Hindlimb muscle (tissue), 1 donor: ENCODE measurements at regions not wholly inside any gene's neighbourhood (a gene's known extent, or its start where the extent isn't known, plus 50 kb on each side); places are given as distances from the start of the nearest gene placed in this dataset.

Experiments used
- DNase-seq: peaks from one replicate; pipeline ENCODE4 v3.0.0-alpha.2; 2013

DNA sequence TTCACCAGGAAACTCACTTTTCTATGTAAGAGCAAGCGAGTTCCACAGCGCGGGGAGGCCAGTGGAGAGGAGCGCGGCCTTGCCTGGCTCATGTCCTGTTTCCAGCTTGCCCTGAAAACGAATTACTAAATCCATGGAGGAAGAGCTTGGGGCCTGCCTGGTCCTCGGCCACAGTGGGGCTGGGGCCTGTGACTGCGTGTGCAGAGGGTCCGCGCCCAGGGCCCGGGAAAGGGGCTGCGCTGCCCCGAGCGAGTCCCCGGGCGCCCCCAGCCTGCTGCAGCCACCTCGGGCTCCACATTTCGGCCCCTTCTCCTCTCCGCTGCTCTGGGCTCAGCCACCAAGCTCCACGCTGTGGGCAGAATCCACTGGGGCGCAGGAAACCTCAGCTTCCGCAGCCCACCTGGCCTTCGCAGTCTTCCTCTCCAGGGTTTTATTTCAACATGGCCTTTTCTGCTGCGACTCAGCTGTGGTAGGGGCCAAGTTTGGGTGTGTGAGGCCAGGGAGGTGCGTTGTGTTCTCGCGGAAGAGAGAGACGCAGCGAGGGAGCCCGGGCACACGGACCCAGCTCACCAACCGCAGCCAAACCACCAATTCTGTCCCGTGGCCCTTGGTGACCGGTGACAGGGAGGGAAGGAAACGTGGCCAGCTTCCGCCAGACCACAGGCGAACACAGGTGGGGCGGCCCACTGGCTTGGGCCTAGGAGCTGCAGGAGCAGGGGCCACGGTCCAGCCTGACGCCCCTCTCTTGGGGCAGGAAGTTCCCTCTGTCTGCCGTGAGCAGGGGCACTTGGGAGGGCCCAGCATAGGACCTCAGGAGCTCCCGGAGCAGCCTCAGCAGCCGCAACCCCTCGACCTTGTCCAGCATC is 211.4 kb downstream of the ERMARD start:
- DNase-seq: no peak

DNA sequence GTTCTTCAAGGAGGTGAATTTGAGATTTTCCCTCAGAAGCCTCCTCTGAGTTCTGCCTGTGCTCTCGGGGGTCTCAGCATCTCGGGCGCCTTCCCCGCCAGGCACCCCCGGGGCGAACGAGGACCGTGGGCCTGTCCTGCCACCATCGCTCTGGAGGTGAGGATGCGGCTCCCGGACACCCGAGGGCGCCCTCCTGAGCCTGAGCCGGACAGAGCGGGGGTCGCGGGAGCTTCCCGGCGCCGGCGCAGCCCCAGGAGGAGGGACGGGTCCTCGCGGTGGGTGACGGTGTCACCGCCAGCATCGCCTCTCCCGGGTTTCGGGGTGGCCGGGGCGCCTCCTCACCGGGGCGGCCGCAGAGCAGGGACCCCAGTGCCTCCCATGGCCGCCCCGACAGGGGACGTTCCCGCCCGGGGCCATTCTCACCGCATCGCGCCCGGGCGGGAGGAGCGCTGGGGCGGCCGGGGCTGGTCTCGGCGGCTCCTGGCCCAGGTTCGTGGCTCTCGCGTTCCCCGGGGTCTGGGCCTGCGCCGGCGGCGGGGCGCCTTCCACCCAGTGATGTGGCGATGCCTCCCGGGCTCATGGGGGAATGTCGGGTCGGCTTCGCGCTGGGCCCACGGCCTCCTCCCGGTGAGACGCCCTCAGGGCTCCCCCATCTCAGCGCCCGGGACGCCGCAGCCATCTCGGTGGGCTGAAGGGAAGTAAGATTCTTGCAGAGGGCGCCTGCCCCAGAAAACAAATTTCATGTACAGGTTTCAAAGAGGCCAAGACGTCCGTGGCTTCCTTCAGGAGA is 210.5 kb downstream of the ERMARD start:
- DNase-seq: peak; percentile 51

DNA sequence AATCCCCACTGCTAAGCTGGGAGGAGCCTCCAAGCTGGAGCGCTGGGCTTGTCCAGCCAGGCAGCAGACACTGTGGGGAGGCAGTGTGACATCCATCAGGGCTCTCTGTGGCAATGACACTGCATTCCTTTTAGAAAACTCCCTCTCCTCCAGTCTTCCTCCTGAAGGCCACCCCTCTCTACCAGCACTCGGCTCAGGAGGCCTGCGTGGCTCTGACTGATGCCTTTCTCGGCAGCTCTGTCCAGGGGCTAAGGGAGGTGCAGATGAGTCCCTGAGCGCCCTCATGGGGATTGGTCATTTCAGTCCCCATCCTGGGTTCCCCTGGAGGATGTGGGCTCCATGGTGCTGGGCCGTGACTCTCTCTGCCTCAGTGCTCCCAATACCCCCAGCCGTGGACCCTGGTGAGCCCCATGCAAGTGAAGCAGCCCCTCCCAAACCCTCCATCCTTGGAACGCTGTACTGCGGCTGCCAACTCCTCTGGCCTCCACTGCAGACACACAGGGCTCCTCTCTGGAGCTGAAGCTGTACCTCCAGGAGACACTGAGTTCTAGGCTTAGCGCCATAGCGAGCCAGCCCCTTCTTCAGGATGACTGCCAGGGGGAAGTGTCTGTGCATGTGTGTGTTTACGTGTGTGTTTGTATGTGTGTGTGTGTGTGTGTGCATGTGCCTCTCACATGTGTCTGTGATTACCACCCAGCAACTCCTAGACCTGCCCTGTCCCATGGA is 209.6 kb downstream of the ERMARD start:
- no peak for DNase-seq

DNA sequence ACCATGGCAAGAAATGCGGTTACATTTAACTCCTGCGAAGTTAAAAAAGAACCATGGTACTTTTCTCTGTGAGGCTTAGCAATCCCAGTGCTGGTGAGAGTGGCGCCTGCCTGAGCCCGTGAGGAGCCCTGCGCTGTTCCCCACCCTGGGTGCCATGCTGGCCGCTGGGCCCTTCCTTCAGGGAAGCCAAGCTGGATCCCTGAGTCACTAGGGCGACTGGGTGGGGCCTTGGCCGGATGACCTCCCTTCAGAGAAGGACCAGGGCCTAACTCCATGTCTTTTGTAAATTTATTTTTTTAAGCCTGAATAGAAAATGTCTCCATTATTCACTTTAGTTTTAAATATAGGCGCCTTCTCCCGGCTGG is 209.1 kb downstream of the ERMARD start:
- no peak for DNase-seq

DNA sequence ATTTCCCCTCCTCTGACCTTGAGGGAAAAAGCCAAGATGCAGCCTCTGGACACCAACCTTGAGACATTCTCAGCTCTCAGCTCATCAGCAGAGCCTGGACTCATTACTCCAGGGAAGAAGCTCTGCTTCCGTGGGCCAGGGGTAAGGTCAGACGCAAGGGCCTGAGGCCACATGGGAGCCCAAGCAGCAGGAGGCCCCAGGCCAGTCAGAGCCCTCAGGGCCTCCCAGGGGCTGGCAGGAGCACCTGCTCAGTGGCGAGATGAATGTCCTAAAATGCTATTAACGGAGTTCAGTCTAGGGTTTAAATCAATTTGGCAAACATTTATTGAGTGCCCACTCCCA is 208.6 kb downstream of the ERMARD start:
- DNase-seq: no peak

DNA sequence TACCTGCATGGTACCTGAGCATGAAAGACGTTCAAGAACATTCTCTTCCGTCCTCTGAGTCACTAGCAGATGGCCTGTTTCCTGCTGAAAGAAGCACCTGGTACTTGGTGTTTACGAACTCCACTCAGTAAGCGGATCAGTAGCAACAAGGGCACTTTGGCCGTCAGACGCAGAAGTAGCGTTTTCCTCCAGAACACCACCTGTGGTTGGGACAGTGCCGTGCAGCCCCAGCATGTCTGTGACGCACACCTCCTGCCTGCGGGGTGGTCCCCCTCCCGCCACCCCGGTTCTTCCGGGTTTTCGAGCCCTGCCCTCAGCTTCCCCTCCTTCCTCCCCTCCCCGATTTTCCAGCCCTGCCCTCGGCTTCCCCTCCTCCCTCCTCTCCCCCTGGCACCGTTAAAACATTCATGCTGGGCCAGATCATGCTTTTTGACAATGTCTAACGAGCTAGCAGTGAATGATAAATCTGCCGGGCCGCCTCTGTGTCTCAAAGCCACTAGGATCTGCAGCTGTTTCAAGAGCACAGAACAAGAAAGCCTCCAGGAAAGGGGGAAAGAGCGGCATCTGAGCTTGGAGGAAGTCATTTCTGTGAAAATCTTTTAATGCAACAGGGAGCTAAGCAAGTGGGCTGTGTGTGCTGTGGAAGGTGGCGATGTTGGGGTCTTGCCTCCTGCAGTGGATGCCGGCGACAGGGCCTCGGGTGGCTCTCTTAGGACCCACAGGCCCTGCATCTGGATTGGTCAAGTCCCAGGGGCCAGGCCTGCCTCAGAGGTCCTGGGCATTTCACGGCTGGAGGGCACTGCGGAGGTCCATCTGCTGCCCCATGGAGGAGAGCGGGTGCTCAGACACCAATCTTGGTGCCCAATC is 207.9 kb downstream of the ERMARD start:
- DNase-seq: peak; percentile 40

DNA sequence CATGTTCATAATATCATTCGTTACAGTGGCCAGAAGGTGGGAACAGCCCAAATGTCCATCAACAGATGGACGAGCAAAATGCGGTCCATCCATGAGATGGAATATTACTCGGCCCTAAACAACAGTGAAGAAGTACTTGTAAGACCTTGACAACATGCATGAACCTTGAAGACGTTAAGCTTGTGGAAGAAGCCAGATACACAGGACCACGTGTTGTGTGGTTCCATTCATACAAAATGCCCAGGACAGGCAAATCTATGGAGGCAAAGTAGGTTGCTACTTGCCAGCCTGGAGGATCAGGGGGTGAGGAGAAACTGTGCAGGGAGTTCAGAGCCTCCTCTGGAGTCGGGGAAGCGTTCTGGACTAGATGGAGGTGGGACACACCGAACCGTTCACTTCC is 207.1 kb downstream of the ERMARD start:
- DNase-seq: no peak

DNA sequence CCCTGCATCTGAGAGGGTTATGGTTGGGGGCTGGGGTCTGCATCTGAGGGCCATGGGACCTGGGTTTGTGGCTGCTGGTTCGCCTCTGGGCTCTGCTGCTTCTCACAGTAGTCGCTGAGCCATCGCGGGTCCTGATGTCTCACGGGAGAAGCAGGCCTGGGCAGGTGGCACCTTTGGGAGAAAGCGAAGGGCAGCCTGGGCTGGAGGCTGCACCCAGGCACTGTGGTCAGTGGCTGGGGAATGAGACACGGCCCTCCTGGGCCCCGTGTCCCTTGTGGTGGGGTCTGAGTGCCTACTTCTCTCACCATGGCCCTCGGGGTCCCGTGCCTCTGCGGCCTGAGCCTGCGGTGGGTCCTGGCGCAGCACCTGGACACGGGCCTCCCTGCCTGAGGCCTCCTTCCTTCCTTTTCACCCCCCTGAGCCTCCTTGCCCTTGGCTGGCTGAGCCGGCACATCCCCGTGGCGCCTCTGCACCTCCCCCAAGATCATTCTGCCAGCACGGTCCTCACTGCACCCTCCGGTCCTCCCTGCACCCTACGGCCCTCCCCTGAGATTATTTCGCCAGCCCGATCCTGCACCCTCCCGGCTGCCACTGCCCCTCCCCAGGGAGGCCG is 206.0 kb downstream of the ERMARD start:
- DNase-seq: no peak

DNA sequence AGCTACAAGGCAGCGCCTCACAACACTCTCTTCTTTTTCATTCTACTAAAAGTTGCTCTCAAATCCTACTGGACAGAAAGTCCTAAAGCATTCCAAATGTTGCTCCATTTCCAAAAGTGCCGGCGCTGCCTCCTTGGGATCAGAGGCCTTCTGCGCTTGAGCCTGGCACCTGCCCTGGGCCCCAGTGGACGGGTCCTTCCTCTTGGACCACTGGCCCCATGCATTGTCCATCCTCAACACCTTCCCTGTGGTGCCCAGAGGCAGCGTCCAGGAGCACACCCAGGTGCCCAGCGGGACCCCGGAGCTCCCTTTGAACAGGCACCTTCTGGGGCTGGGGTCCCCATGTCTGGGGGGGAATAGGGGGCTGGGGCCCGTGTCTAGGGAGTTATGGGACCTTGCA is 205.2 kb downstream of the ERMARD start:
- no peak for DNase-seq

DNA sequence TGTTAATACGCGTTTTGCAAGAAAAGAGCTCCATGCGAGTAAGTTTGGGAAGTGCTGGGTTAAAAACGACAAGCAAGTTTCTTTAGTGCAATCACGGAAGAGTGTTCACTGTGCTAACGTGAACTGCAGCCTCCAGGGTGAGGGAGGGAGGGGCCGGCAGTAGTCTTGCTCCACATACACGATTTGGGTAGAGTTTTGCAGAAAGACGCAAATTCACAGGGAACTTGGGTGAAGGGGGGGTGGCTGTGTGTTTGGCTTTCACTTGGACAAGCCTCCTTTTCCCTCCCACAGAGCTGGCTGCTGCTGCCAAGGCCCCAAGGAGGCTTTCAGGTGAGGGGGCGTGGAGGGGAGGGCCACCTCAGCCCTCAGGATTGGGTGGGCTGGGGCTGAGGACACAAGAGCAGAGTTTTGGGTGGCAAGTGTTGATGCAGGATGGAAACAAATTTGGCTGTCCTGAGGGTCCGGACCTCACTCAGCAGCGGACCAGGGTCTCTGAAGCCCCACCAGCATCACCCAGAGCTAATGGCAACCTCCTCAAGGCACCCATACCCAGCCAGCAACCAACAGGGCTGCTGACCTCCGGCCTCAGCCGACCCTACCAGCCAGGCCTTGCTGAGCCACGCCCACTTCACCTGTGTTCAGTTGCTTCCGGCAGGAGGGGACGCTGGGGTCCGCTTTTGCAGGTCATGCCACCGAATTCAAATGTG is 204.5 kb downstream of the ERMARD start:
- no peak for DNase-seq

DNA sequence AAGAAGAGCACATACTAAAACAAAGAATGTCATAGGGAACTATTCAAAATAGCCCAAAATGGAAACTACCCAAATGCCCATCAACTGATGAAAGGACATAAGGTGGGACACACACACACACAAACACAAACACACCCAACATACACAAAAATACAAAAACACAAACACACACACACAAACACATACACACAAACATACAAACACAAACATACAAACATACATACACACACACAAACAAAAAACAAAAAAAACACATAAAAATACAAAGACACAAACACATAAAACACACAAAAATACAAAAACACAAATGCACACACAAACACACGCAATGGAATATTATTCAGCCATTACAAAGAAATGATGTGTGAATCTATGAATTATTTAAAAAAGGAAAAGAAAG is 203.6 kb downstream of the ERMARD start:
- DNase-seq: no peak

DNA sequence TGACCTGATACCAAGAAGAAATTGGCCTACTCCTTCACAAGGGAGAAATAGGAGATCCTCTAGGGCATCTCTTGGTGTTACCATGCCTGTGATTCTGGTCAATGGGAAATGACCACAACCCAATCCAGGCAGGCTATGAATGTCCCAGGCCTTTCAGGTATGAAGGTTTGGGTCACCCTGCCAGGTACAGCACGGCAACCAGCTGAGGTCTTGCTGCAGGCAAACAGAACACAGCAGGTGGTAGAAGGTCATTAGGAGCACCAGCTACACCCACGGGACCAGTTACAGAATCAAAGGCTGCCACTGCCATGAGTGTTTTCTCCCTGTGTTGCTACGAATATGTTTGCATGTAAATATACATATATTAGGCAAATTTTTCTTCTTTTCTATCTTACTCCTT is 202.3 kb downstream of the ERMARD start:
- DNase-seq: no peak

DNA sequence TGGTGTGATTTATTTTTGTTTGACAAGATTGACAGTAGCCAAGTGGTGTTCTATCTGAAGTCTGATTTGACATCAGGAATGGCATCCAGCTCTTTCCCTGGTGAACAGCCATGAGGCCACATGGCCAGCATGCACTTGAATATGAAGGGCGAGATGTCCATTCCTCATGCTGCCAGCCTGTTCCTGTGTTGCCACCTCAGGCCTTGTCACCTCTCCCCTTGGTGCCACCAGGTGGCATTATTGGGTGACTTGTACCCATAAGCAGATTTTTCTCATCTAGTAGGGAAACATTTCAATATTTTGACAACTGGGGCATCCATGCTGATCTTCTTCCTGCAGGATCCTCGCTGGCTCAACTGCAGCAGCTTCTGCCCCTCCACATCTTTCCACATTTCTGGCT is 199.1 kb downstream of the ERMARD start:
- no peak for DNase-seq

DNA sequence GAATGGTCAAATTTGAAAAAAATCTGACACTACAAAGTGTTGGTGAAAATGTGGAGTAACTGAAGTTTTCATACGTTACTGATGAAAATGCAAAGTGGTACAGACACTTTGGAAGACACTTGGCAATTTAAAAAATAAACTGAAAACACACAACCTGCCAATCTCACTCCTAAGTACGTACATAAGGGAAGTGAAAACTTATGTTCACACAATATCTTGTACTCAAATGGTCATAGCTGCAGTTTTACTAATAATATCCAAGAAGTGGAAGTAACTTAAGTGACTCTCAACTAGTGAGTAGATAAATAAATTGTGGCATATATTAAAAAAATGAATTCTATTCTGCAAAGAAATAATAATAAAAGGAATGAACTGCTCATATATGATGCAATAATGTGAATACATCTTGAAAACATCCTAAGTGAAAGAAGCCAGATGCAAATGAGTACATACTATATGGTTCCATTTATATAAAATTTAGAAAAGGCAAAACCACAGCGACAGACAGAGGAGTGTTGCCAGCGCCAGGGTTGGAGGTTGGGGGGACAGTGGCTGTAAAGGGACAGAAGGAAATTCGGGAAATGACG is 198.2 kb downstream of the ERMARD start:
- DNase-seq: no peak

DNA sequence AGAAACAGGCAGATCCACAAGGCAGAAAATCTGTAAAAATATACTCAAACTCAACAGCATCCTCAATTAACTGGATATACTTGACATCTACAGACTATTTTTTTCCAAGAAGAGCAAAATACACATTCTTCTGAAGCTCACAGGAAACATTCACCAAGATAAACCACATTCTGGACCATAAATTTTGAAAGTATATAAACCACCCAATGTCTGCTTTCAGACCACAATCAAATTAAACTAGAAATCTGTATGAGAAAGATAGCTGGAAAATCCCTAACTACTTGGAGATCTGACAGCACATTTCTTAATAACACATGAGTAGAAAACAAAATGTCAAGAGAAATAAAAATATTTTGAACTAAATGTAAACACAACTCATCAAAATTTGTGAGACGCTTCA is 195.5 kb downstream of the ERMARD start:
- no peak for DNase-seq

DNA sequence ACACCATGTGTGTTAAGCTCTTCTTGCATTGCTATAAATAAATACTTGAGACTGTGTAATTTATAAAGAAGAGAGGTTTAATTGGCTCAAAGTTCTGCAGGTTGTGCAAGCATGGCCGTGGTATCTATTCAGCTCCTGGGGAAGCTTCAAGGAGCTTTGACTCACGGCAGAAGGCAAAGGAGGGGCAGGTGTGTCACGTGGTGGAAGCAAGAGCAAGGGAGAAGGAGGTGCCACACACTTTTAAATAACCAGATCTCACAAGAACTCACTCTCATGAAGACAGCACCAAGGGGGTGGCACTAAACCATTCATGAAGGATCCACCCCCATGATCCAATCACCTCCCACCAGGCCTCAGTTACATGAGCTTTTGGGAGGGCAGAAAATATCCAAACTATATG is 193.7 kb downstream of the ERMARD start:
- DNase-seq: no peak

DNA sequence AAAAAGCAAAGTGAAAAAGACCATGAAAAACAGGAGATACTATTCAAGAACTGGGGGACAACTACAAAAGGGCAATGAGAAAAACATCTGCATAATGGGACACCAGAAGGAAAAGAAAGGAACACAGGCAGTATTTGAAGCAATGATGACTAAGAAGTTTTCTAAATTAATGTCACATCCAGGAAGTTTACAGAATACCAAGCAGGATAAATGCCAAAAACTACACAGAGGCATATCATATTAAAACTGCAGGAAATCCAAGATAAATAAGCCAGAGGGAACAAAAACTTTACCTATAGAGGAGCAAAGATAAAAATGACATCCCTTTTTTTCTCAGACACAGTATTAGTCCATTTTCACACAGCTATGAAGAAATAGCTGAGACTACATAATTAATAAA is 193.0 kb downstream of the ERMARD start:
- DNase-seq: no peak

DNA sequence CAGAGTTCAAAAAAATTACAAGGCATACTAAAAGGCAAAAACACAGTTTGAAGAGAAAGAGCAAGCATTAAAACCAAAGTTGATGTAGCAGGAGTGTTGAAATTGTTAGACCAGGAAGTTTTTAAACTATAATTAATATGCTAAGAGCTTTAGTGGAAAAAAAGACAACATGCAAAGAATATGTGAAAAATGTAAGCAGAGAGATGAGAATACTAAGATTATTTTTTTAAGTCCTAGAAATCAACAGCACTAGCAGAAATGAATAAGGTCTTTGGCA is 192.6 kb downstream of the ERMARD start:
- no peak for DNase-seq

DNA sequence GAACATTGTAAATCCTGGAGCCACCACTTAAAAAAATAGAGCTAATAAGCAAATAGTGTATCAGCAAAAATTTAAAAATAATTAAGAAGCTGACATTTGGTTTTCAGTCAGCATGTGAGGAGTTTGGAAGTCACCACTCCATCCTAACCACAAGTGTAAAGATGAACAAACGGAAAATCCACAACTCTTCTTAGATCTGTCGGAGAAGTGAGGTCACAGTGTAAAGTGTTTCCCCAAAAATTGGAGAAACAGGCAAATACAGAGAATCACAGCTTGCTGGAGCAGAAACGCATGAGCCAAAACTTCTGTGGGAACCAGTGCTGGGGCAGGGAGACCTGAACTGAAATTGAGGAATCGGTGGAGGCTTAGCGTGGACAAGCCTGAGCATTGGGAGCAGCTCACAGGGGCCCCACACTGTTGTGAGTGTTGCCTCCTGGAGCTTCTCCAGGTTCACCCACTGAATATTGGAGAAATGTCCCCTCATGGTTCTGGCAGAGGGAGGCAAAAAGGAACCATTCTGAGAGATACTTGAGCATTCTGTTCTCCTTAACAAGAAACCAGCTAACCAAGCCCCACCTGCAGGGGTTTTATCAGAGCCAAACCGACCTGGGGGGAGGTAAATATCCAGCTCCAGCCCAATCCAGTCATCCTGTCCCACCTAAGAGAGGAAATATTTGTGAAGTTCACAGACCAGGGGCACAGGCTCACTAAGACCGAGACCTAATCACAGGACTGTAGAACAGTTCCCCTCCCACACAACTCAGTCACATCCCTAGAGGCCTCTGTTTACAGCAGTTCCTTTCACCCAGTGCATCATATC is 192.0 kb downstream of the ERMARD start:
- no peak for DNase-seq

DNA sequence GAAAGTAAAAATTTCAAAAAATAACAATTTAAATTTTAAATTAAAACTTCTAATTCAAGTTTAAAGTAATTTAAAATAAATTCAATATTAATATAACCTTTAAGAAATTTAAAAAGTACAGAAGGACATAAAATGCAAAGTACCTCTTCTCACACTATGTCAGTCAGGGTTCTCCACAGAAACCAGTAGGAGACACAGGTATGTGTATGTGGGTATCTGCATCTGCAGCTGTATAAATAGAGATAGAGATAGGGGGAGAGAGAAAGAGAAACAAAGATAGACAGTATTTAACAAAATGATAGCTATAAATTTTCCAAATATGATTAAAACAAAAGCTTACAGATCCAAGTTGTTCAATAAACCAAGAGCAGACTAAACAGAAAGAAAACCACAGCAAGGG is 190.8 kb downstream of the ERMARD start:
- DNase-seq: no peak
